GM12873 (cell line): ENCODE measurements at regions not wholly inside any gene's neighbourhood (a gene's known extent, or its start where the extent isn't known, plus 50 kb on each side); places are given as distances from the start of the nearest gene placed in this dataset.

Experiments used
- CTCF ChIP-seq: IDR thresholded peaks from 2 replicates; pipeline ENCODE4 v1.5.1; 2012; ENCODE audit warnings: low read depth, mild to moderate bottlenecking, moderate library complexity, low read length, control low read depth; ENCODE audit not compliant: insufficient read depth; ENCODE audit errors: missing control alignments

DNA sequence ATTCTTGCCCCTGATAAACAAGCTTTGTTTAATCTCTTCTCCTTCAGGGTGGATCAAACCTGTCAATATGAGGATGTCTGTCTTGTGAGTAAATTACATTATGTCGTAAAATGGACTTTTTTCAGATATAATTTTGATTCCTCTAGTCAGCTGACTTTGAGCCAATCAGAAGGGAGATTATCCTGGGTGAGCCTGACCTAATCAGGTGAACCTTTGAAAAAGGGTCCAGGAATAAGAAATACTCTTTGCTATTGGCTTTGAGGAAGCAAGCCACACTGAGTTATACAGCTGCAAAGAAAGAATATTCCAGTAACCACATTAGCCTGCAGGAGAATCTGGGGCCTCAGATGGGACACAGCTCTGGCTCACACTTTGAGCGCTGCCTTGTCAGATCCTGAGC, 304.3 kb upstream of the ARRDC3 start:
- TF ChIP-seq CTCF: no peak

DNA sequence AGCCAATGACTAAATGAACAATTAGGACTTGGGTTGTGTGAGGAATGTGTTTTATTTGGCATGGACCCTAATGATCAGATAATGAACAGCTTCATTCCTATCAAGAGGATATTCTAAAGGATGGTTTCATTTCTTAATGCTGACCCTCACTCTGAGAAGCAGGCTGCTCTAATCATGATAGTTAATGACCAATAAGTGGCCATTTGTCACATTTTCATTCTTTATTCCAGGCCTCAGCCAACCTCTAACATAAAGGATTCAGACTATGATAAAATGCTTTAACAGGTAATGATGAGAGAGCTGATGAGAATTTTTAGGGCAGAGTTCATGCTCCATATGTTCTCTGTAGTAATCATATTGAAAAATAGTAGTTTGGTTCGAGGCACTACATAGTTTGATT, 301.5 kb upstream of the ARRDC3 start:
- no peak for TF ChIP-seq CTCF

DNA sequence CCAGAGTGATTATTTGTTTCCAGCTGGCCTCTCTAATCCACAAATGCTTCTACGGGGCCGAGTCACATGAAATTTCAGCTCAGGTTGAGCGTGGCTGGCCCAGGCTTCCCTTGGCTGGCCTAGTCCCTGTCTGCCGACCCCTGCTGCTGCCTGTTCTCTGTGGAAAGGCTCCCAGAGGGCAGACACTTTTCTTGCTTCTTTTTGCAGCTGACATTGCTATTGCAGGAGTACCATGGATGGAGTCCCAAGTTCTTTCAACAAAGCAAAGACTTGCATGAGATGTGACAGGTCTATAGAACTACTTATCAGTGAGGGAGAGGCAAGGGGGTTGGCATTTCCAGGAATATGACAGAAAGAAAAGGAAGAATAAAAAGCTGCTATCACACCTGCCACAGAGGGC, 287.4 kb upstream of the ARRDC3 start:
- TF ChIP-seq CTCF: no peak

- TF ChIP-seq CTCF: no peak
These were observed 287.0 kb upstream of the ARRDC3 start for GRCh38 chr5:91670122-91670521.

DNA sequence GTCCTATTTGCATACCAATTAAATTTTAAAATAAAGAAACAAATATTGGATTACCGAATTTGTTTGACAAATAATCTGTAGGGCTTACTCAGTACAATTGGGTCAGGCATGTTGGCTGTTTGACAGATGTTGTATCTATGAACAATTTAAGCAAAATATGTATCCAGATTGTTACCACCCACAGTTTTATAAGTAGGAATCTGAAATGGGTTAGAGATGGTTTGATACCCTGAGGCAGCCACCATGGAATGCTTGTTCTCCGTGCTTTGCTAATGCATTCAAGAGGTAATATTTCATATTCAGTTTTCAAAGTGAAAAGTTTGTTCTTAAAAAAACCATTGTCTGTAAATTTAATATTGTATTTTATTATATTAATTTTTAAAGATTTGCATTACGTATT, 285.1 kb upstream of the ARRDC3 start:
- TF ChIP-seq CTCF: no peak

DNA sequence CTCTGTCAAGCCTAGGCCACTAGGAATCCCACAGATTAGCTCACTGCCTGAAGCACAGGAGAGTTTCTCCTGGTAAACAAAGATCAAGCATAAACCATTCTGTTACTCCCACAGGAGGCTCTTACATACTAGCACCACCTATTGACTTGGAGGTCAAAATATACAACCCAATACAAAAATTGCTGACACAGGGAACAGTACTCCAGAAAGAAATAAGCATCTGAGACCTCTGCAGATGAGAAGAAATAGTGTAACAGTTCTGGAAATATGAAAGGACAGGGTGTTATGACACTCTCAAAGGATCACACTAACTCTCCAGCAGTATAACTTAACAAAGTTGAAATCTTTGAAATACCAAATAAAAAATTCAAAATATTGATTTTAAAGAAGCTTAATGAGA, 269.6 kb upstream of the ARRDC3 start:
- no peak for TF ChIP-seq CTCF

GRCh38 chr5:91651704-91652103, 268.6 kb upstream of the ARRDC3 start:
- TF ChIP-seq CTCF: no peak

GRCh38 chr5:91645347-91645746, 262.2 kb upstream of the ARRDC3 start:
- no peak for TF ChIP-seq CTCF
